Testis (tissue), 2 donors: ENCODE measurements at regions not wholly inside any gene's neighbourhood (a gene's known extent, or its start where the extent isn't known, plus 50 kb on each side); places are given as distances from the start of the nearest gene placed in this dataset.

ENCODE experiments used
- DNase-seq: peaks from one replicate; pipeline ENCODE4 v3.0.0-alpha.2; 2019
- H3K27ac ChIP-seq, 2 donors: fragments of 200-600 bp; sonication (generic); one replicate each; pipeline ENCODE4 v1.5.1; 2019
- H3K27me3 ChIP-seq: fragments of 200-600 bp; sonication (generic); one replicate; pipeline ENCODE4 v1.5.1; 2019
- H3K36me3 ChIP-seq: fragments of 200-600 bp; sonication (generic); one replicate; pipeline ENCODE4 v1.5.1; 2017; ENCODE audit warnings: low read depth; ENCODE audit errors: missing control alignments
- H3K4me1 ChIP-seq: fragments of 200-600 bp; sonication (generic); one replicate; pipeline ENCODE4 v1.5.1; 2019
- H3K4me3 ChIP-seq, 2 donors: fragments of 200-600 bp; sonication (generic); one replicate each; pipeline ENCODE4 v1.5.1; 2017 to 2019
- H3K9me3 ChIP-seq: fragments of 200-600 bp; sonication (generic); one replicate; pipeline ENCODE4 v1.5.1; 2017
- POLR2A ChIP-seq: fragments of 450-650 bp; IDR thresholded peaks from one replicate; pipeline ENCODE4 v1.6.1; 2017; ENCODE audit warnings: antibody characterized with exemption, mild to moderate bottlenecking, moderate library complexity
- WGBS, 2 donors: methylation state at CpG; one replicate each; pipeline ENCODE4 v1.1.5; 2018; 5-methylcytosine and 5-hydroxymethylcytosine counted together
- intact Hi-C: fragments of 100-400 bp; cut with DNase I; formaldehyde crosslinking; loops from one replicate; pipeline ENCODE4 v1.15.1; 2023; ENCODE audit warnings: low total_unique reads
- TF ChIP-seq, protein P1 (sequence below), 3 experiments: fragments of 450-650 bp in 2 of 3; fragments of 200-600 bp in 1 of 3; sonication (generic) in 1 of 3; IDR thresholded peaks; one replicate each; pipeline ENCODE4 v1.5.1; 2016 to 2019; ENCODE audit warnings: antibody characterized with exemption in 3 of 3, mild to moderate bottlenecking in 2 of 3, moderate library complexity in 1 of 3

- DNase-seq = no peak
- Histone ChIP-seq H3K4me1 (no peaks in the 10 kb centered on the region), H3K4me3 (no peak overlapping the region), H3K9me3 (no peaks in the 10 kb centered on the region), H3K27ac (no peak overlapping the region), H3K36me3 (no peaks in the 10 kb centered on the region), H3K27me3 (no peaks in the 10 kb centered on the region)
- TF ChIP-seq POLR2A = no peak
- TF ChIP-seq, protein P1, sequence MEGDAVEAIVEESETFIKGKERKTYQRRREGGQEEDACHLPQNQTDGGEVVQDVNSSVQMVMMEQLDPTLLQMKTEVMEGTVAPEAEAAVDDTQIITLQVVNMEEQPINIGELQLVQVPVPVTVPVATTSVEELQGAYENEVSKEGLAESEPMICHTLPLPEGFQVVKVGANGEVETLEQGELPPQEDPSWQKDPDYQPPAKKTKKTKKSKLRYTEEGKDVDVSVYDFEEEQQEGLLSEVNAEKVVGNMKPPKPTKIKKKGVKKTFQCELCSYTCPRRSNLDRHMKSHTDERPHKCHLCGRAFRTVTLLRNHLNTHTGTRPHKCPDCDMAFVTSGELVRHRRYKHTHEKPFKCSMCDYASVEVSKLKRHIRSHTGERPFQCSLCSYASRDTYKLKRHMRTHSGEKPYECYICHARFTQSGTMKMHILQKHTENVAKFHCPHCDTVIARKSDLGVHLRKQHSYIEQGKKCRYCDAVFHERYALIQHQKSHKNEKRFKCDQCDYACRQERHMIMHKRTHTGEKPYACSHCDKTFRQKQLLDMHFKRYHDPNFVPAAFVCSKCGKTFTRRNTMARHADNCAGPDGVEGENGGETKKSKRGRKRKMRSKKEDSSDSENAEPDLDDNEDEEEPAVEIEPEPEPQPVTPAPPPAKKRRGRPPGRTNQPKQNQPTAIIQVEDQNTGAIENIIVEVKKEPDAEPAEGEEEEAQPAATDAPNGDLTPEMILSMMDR (IDR thresholded peaks at IDR 0.05) = no peak
- 88% methylated on average over 1 of the region's 1 CpG for WGBS, 2 donors
- intact Hi-C loops = no loop called here
Observed at GRCh38 chr1:83627045-83627444, 371.9 kb downstream of the TTLL7 start.

DNA sequence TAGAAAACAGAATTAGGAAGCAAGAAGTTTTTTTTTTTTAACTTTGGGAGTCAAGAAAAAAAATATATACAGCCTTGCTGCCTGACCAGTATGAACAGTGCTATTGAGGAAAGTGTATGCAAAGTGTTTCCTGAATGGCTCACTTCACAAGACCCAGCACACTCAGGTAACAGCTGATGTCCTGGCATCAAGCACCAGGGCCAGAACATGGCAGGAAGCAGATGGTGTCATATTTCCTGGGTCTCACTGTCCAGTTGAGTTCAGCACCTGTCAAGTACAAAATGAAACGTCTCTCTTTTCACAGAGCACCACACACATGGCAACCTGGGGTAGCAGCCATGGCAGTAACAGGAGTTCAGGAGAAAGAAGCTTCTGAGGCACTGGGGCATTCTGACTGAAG lies 372.3 kb downstream of the TTLL7 start:
- Histone ChIP-seq H3K27ac (no peak overlapping the region), H3K4me1 (no peaks in the 10 kb centered on the region), H3K27me3 (no peaks in the 10 kb centered on the region), H3K36me3 (no peaks in the 10 kb centered on the region), H3K4me3 (no peak overlapping the region), H3K9me3 (no peaks in the 10 kb centered on the region)
- TF ChIP-seq, protein P1 (IDR thresholded peaks at IDR 0.05) = no peak
- no peak for TF ChIP-seq POLR2A
- DNase-seq = no peak
- WGBS, 2 donors = 13 to 29% methylated on average over 1 of the region's 1 CpG
- intact Hi-C loops = no loop called here

DNA sequence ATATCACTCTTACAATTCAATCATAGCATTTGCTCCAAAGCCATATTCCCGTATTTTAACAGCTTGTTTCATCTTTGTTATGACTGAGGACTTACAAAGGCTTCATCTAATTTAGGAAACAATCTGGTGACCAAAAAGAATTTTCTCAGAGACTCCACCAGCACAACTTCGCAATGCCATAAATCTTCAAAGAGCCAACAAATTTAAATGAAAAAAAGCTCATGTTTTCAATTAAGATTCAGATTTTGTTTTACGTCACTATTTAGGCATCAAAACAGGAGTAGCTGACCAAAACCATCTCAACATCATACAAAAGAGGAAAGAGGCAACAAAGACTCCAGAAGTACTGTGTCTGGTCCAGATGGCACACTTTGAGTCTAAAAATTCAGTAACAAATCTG lies 373.3 kb downstream of the TTLL7 start:
- H3K27ac ChIP-seq = no peak overlapping the region
- H3K4me1 ChIP-seq = no peaks in the 10 kb centered on the region
- no peaks in the 10 kb centered on the region for H3K9me3 ChIP-seq
- no peak for TF ChIP-seq POLR2A
- TF ChIP-seq, protein P1 (IDR thresholded peaks at IDR 0.05) = no peak
- H3K36me3 ChIP-seq = no peaks in the 10 kb centered on the region
- H3K27me3 ChIP-seq = no peaks in the 10 kb centered on the region
- H3K4me3 ChIP-seq = no peak overlapping the region
- intact Hi-C loops = no loop called here
- DNase-seq = no peak
- 91 to 93% methylated on average over 3 of the region's 3 CpGs for WGBS, 2 donors

GRCh38 chr1:83620016-83620415 lies 378.9 kb downstream of the TTLL7 start:
- 90 to 94% methylated on average over 4 of the region's 4 CpGs for WGBS, 2 donors
- no peaks in the 10 kb centered on the region for H3K4me1 ChIP-seq
- H3K4me3 ChIP-seq = no peak overlapping the region
- TF ChIP-seq, protein P1 (IDR thresholded peaks at IDR 0.05) = no peak
- no peak for TF ChIP-seq POLR2A
- H3K9me3 ChIP-seq = no peaks in the 10 kb centered on the region
- DNase-seq = no peak
- intact Hi-C loops = no loop called here
- H3K27ac ChIP-seq = no peak overlapping the region
- H3K36me3 ChIP-seq = no peaks in the 10 kb centered on the region
- no peaks in the 10 kb centered on the region for H3K27me3 ChIP-seq

- WGBS, 2 donors = 48 to 54% methylated on average over 2 of the region's 2 CpGs
- H3K36me3 ChIP-seq = no peaks in the 10 kb centered on the region
- DNase-seq = no peak
- H3K9me3 ChIP-seq = no peaks in the 10 kb centered on the region
- no peaks in the 10 kb centered on the region for H3K27me3 ChIP-seq
- H3K27ac ChIP-seq = no peak overlapping the region
- TF ChIP-seq, protein P1 (IDR thresholded peaks at IDR 0.05) = no peak
- no peak for TF ChIP-seq POLR2A
- intact Hi-C loops = no loop called here
- no peaks in the 10 kb centered on the region for H3K4me1 ChIP-seq
- no peak overlapping the region for H3K4me3 ChIP-seq
Observed at GRCh38 chr1:83619170-83619896, 379.6 kb downstream of the TTLL7 start.
